ENCODE measurements at regions not wholly inside any gene's neighbourhood (a gene's known extent, or its start where the extent isn't known, plus 50 kb on each side); places are given as distances from the start of the nearest gene placed in this dataset.

DNA sequence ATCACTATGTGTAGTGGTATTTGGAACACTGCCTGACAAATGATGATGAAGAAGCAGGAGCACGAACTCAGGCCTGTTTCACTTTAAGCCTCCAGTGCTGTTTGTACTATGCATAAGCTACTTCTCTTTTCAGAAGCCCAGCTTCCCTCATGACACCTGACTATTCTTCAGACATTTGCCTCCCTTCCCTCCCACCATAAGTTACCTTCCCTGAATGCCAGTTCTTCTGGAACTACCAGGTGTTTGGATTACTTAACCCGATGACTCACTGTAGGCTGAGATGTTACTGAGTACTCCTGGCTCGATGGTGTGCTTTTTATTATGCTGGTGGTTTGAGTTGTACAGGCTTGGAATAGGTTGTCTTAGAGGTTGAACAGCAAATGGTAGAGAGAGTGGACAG is 180.0 kb downstream of the SPATA31D1 start:
- ATAC-seq (ENCODE audit: low read depth) (peak; percentile 99), DNase-seq (ENCODE audit: low spot score) (no peak)
- H3K4me1 ChIP-seq (ENCODE audit: insufficient read depth, poor library complexity, severe bottlenecking): no peaks in the 10 kb centered on the region
- H3K4me3 ChIP-seq (ENCODE audit: severe bottlenecking): no peak overlapping the region
- H3K36me3 ChIP-seq (ENCODE audit: low read depth): no peaks in the 10 kb centered on the region
- H3K27me3 ChIP-seq (ENCODE audit: insufficient read depth, poor library complexity, severe bottlenecking): no peaks in the 10 kb centered on the region
- TF ChIP-seq, protein P1, sequence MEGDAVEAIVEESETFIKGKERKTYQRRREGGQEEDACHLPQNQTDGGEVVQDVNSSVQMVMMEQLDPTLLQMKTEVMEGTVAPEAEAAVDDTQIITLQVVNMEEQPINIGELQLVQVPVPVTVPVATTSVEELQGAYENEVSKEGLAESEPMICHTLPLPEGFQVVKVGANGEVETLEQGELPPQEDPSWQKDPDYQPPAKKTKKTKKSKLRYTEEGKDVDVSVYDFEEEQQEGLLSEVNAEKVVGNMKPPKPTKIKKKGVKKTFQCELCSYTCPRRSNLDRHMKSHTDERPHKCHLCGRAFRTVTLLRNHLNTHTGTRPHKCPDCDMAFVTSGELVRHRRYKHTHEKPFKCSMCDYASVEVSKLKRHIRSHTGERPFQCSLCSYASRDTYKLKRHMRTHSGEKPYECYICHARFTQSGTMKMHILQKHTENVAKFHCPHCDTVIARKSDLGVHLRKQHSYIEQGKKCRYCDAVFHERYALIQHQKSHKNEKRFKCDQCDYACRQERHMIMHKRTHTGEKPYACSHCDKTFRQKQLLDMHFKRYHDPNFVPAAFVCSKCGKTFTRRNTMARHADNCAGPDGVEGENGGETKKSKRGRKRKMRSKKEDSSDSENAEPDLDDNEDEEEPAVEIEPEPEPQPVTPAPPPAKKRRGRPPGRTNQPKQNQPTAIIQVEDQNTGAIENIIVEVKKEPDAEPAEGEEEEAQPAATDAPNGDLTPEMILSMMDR (IDR thresholded peaks at IDR 0.05; ENCODE audit: poor library complexity, severe bottlenecking): no peak
- H3K27ac ChIP-seq (ENCODE audit: poor library complexity, severe bottlenecking): no peak overlapping the region
- no peaks in the 10 kb centered on the region for H3K9me3 ChIP-seq (ENCODE audit: severe bottlenecking)

DNA sequence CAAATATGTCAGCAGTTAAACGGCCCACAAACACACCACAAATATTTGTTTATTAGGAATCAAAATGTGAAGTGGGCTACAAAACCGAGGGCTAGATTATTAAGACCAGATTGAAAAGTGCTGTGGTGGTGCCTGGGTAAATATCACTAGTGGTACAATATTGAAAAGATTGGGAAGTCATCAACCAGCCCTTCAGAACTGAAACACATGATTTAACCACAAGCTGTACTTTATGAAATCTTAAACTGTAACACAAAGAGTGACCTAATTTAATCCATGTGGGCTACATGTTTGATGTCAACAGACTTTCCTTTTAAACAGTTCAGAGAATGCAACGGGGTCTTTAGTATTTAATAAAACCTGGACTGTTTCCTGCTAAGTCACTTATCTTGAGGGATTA is 182.3 kb downstream of the SPATA31D1 start:
- Histone ChIP-seq H3K4me3 (ENCODE audit: severe bottlenecking) (no peak overlapping the region), H3K27me3 (ENCODE audit: insufficient read depth, poor library complexity, severe bottlenecking) (no peaks in the 10 kb centered on the region), H3K36me3 (ENCODE audit: low read depth) (no peaks in the 10 kb centered on the region), H3K9me3 (ENCODE audit: severe bottlenecking) (no peaks in the 10 kb centered on the region), H3K27ac (ENCODE audit: poor library complexity, severe bottlenecking) (no peak overlapping the region), H3K4me1 (ENCODE audit: insufficient read depth, poor library complexity, severe bottlenecking) (no peaks in the 10 kb centered on the region)
- no peak for ATAC-seq (ENCODE audit: low read depth)
- DNase-seq (ENCODE audit: low spot score): no peak
- TF ChIP-seq, protein P1 (IDR thresholded peaks at IDR 0.05; ENCODE audit: poor library complexity, severe bottlenecking): no peak

DNA sequence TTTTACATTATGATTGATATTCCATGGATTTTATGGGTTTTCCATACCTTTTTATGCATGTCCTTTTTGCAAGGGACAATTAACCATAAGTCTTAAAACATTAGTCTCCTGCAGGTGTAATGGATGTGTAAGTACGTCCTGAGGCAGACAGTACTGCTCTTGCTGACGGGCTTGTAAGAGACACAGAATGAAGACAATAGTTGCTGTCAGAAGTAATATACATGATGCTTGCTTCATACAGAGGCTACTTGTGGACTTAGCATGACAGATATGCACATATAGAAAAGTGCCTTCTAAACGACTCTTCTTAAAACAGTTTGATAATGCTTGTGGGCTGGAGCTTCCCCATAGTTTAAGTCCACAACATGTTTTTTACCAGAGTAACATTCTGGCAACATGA is 182.7 kb downstream of the SPATA31D1 start:
- TF ChIP-seq, protein P1 (IDR thresholded peaks at IDR 0.05; ENCODE audit: poor library complexity, severe bottlenecking): no peak
- no peak overlapping the region for H3K4me3 ChIP-seq (ENCODE audit: severe bottlenecking)
- no peak for DNase-seq (ENCODE audit: low spot score)
- H3K27ac ChIP-seq (ENCODE audit: poor library complexity, severe bottlenecking): no peak overlapping the region
- ATAC-seq (ENCODE audit: low read depth): no peak
- H3K27me3 ChIP-seq (ENCODE audit: insufficient read depth, poor library complexity, severe bottlenecking): no peaks in the 10 kb centered on the region
- no peaks in the 10 kb centered on the region for H3K36me3 ChIP-seq (ENCODE audit: low read depth)
- no peaks in the 10 kb centered on the region for H3K4me1 ChIP-seq (ENCODE audit: insufficient read depth, poor library complexity, severe bottlenecking)
- H3K9me3 ChIP-seq (ENCODE audit: severe bottlenecking): no peaks in the 10 kb centered on the region

DNA sequence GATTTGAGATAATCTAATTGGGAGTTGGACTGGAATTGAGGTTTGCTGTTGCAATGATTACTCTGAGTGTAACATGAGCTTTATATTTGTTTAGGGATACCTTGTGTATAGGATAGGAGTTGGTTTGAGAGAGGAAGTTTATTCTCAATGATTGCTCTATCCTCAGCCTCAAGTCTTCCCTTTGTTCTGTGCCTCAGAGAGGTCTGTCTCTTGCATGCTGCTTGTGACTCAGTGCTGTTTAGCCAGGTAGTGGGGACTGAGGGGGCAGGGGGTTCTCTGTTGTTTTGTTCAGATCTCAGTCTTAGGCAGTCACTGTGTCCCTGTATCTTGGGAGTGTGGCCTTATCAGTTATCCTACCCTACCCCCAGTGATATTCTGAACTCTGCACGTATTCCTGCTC is 192.1 kb downstream of the SPATA31D1 start:
- H3K4me1 ChIP-seq (ENCODE audit: insufficient read depth, poor library complexity, severe bottlenecking): no peaks in the 10 kb centered on the region
- H3K4me3 ChIP-seq (ENCODE audit: severe bottlenecking): no peak overlapping the region
- H3K27me3 ChIP-seq (ENCODE audit: insufficient read depth, poor library complexity, severe bottlenecking): no peaks in the 10 kb centered on the region
- H3K27ac ChIP-seq (ENCODE audit: poor library complexity, severe bottlenecking): no peak overlapping the region
- no peaks in the 10 kb centered on the region for H3K9me3 ChIP-seq (ENCODE audit: severe bottlenecking)
- no peaks in the 10 kb centered on the region for H3K36me3 ChIP-seq (ENCODE audit: low read depth)
- DNase-seq (ENCODE audit: low spot score) (no peak), ATAC-seq (ENCODE audit: low read depth) (no peak)
- TF ChIP-seq, protein P1 (IDR thresholded peaks at IDR 0.05; ENCODE audit: poor library complexity, severe bottlenecking): no peak

DNA sequence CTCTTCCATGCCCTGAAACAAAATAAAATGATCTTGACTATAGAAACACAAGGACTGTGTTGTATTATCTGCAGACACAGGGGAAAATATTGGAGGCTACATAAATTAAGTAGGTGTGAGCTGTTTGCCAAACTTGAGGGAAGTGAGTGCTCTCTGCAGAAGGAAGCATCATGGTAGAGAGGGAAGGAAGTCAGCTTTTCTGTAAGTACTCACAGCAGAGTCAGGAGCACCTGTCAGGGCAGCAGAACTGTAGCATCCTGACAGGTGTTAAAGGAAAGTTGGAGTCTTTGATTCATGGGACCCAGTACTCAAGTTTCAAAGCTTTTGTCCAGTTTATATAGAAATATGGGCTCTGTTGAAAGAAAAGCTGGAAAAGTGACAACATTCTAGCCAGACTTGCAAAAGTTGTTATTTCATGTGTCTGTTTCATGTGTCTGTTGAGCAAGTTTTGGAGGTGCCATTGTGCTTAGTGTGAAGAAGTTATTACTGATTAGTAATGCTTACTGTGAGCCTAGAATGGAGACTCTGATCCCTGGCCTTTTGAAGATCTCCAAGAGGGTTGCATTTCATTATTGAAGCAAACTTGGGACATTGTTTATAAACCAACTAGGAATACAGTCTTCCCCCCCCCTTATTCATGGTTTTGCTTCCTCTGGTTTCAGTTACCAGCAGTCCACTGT is 194.7 kb downstream of the SPATA31D1 start:
- H3K36me3 ChIP-seq (ENCODE audit: low read depth): no peaks in the 10 kb centered on the region
- no peak overlapping the region for H3K4me3 ChIP-seq (ENCODE audit: severe bottlenecking)
- H3K9me3 ChIP-seq (ENCODE audit: severe bottlenecking): no peaks in the 10 kb centered on the region
- H3K4me1 ChIP-seq (ENCODE audit: insufficient read depth, poor library complexity, severe bottlenecking): no peaks in the 10 kb centered on the region
- TF ChIP-seq, protein P1 (IDR thresholded peaks at IDR 0.05; ENCODE audit: poor library complexity, severe bottlenecking): no peak
- H3K27me3 ChIP-seq (ENCODE audit: insufficient read depth, poor library complexity, severe bottlenecking): no peaks in the 10 kb centered on the region
- ATAC-seq (ENCODE audit: low read depth): no peak
- H3K27ac ChIP-seq (ENCODE audit: poor library complexity, severe bottlenecking): no peak overlapping the region
- no peak for DNase-seq (ENCODE audit: low spot score)

Data from RWPE2 (cell line).